ENCODE measurements at regions not wholly inside any gene's neighbourhood (a gene's known extent, or its start where the extent isn't known, plus 50 kb on each side); places are given as distances from the start of the nearest gene placed in this dataset.

DNA sequence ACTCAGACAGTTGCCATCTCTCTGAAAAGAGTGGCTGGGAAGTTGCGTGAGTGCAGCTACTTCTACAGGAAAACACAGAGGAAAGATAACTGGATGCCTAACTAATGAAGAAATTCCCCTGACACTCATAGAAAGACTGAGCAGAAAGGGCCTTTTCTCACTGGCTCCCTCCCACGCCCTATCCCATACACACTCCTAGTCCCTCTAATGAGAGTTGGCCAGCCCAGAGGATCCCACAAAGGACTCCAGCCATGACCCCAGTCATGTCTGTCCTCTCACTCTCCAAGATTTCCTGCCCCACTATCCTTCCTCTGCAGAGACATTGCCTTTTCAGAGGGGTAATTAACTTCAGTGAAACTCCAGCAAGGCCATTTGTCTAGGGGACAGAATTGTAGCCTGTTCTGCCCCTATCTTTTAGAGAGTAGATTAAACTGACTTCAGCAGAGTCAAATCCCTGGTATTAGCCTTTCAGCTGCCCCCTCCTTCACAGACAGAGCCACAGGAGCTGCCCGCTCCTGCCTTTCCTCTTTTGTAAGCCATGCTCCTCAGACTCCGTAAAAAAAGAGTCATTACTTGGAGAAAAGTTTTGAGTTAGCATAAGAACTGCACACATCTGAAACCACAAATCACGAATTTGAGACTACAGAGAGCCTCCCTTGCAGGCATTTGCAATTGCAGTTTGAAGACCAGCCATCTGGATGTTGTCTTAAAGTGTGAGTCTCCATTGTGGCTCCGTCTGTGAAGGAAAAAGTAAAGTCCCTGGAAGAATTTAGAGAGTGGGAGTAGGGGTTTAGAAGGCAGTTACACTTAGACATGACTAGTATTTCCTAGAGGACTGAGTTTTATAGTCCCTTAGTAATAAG is 129.1 kb upstream of the SEMA6D start:
- no peaks in the 10 kb centered on the region for H3K9me3 Mint-ChIP-seq (ENCODE audit: insufficient read depth)

GRCh38 chr15:47588958-47589357 is 128.3 kb upstream of the SEMA6D start:
- H3K4me3 Mint-ChIP-seq = no peak overlapping the region
- CTCF ChIA-PET = no interaction called here
- POLR2A ChIA-PET = no interaction called here

More for the DNA sequence above, 129.1 kb upstream of the SEMA6D start:
- ATAC-seq (ENCODE audit: low read depth) = no peak
- Histone ChIP-seq H3K27ac (ENCODE audit: low read length in 2 of 2) (no peak overlapping the region), H3K36me3 (replicated peaks in 1 of 2; ENCODE audit: control extremely low read depth in 1 of 2, control insufficient read depth in 1 of 2, extremely low read depth in 1 of 2, insufficient read depth in 2 of 2, low read length in 1 of 2) (no peaks in the 10 kb centered on the region), H3K4me2 (replicated peaks; ENCODE audit: low read depth, low read length, poor library complexity, severe bottlenecking) (no peak overlapping the region), H3K9ac (ENCODE audit: low read length) (no peak overlapping the region), H3K79me2 (ENCODE audit: control insufficient read depth, insufficient read depth, low read length) (no peaks in the 10 kb centered on the region), H3K4me1 (ENCODE audit: control insufficient read depth in 2 of 2, insufficient read depth in 2 of 2, low read length in 2 of 2) (no peaks in the 10 kb centered on the region), H4K20me1 (ENCODE audit: control insufficient read depth, insufficient read depth, low read length, poor library complexity, severe bottlenecking) (no peaks in the 10 kb centered on the region), H2AFZ (ENCODE audit: insufficient read depth, low read depth, low read length, poor library complexity, severe bottlenecking) (no peak overlapping the region), H3K9me3 (ENCODE audit: control extremely low read depth in 1 of 3, control insufficient read depth in 2 of 3, insufficient read depth in 1 of 3, low read length in 2 of 3) (no peaks in the 10 kb centered on the region), H3K27me3 (replicated peaks in 1 of 4; ENCODE audit: control extremely low read depth in 1 of 4, control insufficient read depth in 3 of 4, insufficient read depth in 4 of 4, low read length in 3 of 4) (no peaks in the 10 kb centered on the region), H3K4me3 (ENCODE audit: control extremely low read depth in 1 of 5, extremely low read depth in 1 of 5, insufficient read depth in 1 of 5, low read depth in 2 of 5, low read length in 4 of 5) (no peak overlapping the region)
- no peak overlapping the region for H3K27ac Mint-ChIP-seq
- H3K27me3 Mint-ChIP-seq = no peaks in the 10 kb centered on the region
- 59% methylated on average over 2 of the region's 6 CpGs for WGBS (ENCODE audit: insufficient coverage)
- ChIA-PET POLR2A (no interaction called here), CTCF (no interaction called here)
- H3K4me3 Mint-ChIP-seq = no peak overlapping the region
- H3K4me1 Mint-ChIP-seq = no peaks in the 10 kb centered on the region
- intact Hi-C loops (cut with micrococcal nuclease) = no loop called here
- no peak for DNase-seq
- TF ChIP-seq, protein P1, sequence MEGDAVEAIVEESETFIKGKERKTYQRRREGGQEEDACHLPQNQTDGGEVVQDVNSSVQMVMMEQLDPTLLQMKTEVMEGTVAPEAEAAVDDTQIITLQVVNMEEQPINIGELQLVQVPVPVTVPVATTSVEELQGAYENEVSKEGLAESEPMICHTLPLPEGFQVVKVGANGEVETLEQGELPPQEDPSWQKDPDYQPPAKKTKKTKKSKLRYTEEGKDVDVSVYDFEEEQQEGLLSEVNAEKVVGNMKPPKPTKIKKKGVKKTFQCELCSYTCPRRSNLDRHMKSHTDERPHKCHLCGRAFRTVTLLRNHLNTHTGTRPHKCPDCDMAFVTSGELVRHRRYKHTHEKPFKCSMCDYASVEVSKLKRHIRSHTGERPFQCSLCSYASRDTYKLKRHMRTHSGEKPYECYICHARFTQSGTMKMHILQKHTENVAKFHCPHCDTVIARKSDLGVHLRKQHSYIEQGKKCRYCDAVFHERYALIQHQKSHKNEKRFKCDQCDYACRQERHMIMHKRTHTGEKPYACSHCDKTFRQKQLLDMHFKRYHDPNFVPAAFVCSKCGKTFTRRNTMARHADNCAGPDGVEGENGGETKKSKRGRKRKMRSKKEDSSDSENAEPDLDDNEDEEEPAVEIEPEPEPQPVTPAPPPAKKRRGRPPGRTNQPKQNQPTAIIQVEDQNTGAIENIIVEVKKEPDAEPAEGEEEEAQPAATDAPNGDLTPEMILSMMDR (IDR thresholded peaks at IDR 0.05) = no peak
- no peak for TF ChIP-seq EZH2 (IDR thresholded peaks at IDR 0.05; ENCODE audit: borderline replicate concordance, insufficient read depth, low read depth, low read length, poor library complexity, severe bottlenecking)

More at GRCh38 chr15:47588958-47589357, 128.3 kb upstream of the SEMA6D start:
- Histone ChIP-seq H3K9me3 (ENCODE audit: control extremely low read depth in 1 of 3, control insufficient read depth in 2 of 3, insufficient read depth in 1 of 3, low read length in 2 of 3) (no peaks in the 10 kb centered on the region), H2AFZ (ENCODE audit: insufficient read depth, low read depth, low read length, poor library complexity, severe bottlenecking) (no peak overlapping the region), H4K20me1 (ENCODE audit: control insufficient read depth, insufficient read depth, low read length, poor library complexity, severe bottlenecking) (no peaks in the 10 kb centered on the region), H3K4me1 (ENCODE audit: control insufficient read depth in 2 of 2, insufficient read depth in 2 of 2, low read length in 2 of 2) (no peaks in the 10 kb centered on the region), H3K36me3 (replicated peaks in 1 of 2; ENCODE audit: control extremely low read depth in 1 of 2, control insufficient read depth in 1 of 2, extremely low read depth in 1 of 2, insufficient read depth in 2 of 2, low read length in 1 of 2) (no peaks in the 10 kb centered on the region), H3K9ac (ENCODE audit: low read length) (no peak overlapping the region), H3K27me3 (replicated peaks in 1 of 4; ENCODE audit: control extremely low read depth in 1 of 4, control insufficient read depth in 3 of 4, insufficient read depth in 4 of 4, low read length in 3 of 4) (no peaks in the 10 kb centered on the region), H3K79me2 (ENCODE audit: control insufficient read depth, insufficient read depth, low read length) (no peaks in the 10 kb centered on the region), H3K27ac (ENCODE audit: low read length in 2 of 2) (no peak overlapping the region), H3K4me3 (ENCODE audit: control extremely low read depth in 1 of 5, extremely low read depth in 1 of 5, insufficient read depth in 1 of 5, low read depth in 2 of 5, low read length in 4 of 5) (no peak overlapping the region), H3K4me2 (replicated peaks; ENCODE audit: low read depth, low read length, poor library complexity, severe bottlenecking) (no peak overlapping the region)
- TF ChIP-seq EZH2 (IDR thresholded peaks at IDR 0.05; ENCODE audit: borderline replicate concordance, insufficient read depth, low read depth, low read length, poor library complexity, severe bottlenecking) = no peak
- TF ChIP-seq, protein P1 (IDR thresholded peaks at IDR 0.05) = no peak
- H3K4me1 Mint-ChIP-seq = no peaks in the 10 kb centered on the region
- no peaks in the 10 kb centered on the region for H3K9me3 Mint-ChIP-seq (ENCODE audit: insufficient read depth)
- DNase-seq (no peak), ATAC-seq (ENCODE audit: low read depth) (no peak)
- H3K27ac Mint-ChIP-seq = no peak overlapping the region
- WGBS (ENCODE audit: insufficient coverage) = 92% methylated on average over 3 of the region's 6 CpGs
- H3K27me3 Mint-ChIP-seq = no peaks in the 10 kb centered on the region
- intact Hi-C loops (cut with micrococcal nuclease) = no loop called here

Measured in B cell (primary cell).